ENCODE measurements at regions not wholly inside any gene's neighbourhood (a gene's known extent, or its start where the extent isn't known, plus 50 kb on each side); places are given as distances from the start of the nearest gene placed in this dataset.

DNA sequence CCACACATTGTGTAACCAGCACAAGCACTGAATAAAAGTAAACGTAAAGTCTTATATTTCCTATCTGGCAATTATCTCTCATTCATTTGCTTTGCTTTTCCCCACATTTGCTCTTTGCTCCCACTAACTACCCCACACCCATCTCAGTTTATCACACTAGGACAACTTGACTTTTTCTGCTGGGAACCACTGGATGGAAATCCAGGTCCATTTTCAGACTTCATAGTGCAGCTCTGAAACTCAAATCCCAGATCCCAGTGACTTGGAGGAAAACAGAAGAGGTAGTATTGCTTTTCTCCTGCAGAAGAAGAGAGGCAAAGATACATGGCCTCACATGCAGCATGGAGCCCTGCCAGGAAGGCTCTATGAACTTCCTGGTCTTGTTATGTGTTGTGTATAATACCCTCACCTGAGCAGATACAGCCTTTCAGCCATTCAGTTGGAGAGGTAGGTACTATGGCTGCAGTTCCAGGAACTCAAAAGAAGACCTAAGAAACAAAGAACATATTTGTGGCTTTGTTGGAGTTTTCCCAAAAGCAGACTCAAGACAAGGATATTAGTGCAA lies 90.0 kb upstream of the NIPBL start:
- TF ChIP-seq CTCF (conservative IDR thresholded peaks at IDR 0.05; ENCODE audit: low read length), result no peak
- H3K4me3 ChIP-seq (ENCODE audit: low read length), result no peak overlapping the region
- no peak for DNase-seq (ENCODE audit: low read depth)

DNA sequence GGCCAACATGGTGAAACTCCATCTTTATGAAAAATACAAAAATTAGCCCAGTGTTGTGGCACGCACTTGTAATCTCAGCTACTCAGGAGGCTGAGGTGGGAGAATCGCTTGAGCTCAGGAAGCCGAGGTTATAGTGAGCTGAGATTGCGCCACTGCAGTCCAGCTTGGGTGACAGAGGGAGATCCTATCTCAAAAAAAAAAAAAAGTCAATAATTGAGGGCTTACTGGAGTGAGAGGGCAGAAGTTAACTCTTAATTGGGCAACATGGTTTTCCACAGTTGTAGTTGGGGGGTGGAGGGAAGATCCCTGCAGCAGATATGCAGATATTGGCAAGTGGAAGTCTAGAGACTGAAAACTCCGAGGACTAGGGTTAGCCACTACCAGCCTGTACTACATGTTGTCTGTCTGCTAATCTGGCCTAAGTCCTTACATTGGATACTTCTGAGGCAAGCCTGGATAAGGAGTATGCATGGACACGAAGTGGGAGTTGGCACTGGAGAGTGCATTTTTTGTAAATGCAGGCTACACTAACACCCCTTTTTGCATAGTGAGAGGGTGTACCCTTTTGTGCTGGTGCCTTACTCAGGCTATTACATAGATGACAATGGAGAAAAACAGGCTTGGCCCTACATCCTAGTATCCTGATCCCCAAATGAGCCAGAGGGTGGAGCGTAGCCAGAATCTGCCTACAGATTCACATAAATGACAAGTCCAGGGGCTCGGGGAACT lies 89.0 kb upstream of the NIPBL start:
- DNase-seq (ENCODE audit: low read depth), result no peak
- H3K4me3 ChIP-seq (ENCODE audit: low read length), result no peak overlapping the region
- no peak for TF ChIP-seq CTCF (conservative IDR thresholded peaks at IDR 0.05; ENCODE audit: low read length)

DNA sequence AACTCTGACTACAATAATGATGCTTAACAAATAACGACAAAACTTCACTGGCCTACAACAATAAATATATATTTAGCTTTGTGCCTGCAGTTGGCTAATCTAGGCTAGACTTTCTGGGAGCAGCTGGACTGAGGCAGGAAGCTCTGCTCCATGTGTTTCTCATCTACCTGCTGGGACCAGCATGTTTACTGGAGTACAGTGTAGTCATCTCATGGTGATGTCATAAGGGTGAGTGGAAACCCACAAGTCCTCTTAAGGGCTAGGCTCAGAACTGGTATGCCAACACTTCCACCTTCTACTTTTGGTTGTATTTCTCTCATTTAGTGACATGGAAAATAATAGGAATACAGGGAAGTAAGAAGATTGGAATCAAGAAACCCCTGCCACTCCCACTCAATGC lies 85.7 kb upstream of the NIPBL start:
- DNase-seq (ENCODE audit: low read depth), result peak; percentile 6
- TF ChIP-seq CTCF (conservative IDR thresholded peaks at IDR 0.05; ENCODE audit: low read length), result no peak
- H3K4me3 ChIP-seq (ENCODE audit: low read length), result no peak overlapping the region

DNA sequence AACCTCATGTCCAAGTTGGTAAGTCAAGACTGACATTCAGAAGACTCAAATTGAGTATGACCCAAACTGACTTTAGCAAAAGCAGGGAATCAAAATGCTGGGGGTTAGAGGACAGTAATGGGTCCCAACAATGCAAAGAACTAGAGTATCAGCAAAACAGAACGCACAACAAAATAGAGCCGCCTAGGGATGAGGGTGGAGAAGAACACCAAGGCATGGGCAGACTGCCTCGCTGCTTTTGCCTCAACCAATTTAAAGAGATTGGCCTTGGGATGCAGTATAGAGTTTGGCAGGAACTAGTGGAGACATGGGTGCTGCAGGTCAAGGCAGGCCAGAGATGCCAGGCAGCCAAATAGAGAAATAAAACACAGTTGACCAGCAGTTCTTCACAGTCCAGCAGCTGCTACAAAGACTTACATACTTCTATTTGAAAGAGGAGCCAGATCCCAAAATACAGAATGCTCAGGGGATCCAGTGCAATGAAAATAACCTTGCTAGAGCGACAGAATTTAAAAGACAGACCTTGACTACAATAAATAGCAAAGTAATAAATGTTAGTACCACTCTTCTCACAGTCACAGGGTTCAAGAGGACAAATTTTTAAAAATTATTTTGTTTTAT lies 83.9 kb upstream of the NIPBL start:
- DNase-seq (ENCODE audit: low read depth), result no peak
- TF ChIP-seq CTCF (conservative IDR thresholded peaks at IDR 0.05; ENCODE audit: low read length), result no peak
- H3K4me3 ChIP-seq (ENCODE audit: low read length), result no peak overlapping the region

- TF ChIP-seq CTCF (conservative IDR thresholded peaks at IDR 0.05; ENCODE audit: low read length), result no peak
- no peak overlapping the region for H3K4me3 ChIP-seq (ENCODE audit: low read length)
- DNase-seq (ENCODE audit: low read depth), result no peak
Observed at GRCh38 chr5:36795366-36795765, 81.2 kb upstream of the NIPBL start.

DNA sequence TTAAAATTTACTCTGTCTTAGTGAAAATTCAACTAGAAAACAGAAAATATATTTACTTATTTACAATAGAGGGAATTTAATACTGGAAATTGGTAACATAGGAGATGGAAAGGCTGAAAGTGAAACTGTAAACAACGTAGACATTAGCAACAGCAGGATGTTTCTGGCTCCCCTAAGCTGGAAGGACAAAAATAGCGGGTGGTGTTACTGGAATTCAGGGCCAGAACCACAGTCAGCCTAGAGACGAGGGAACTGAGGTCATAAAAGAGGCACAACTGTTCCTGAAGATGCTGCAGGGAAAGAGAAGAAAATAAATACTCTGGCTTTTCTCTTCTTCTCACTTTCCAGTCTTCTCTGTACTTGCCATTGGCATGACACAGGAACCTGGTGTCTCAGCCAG lies 80.4 kb upstream of the NIPBL start:
- H3K4me3 ChIP-seq (ENCODE audit: low read length), result no peak overlapping the region
- TF ChIP-seq CTCF (conservative IDR thresholded peaks at IDR 0.05; ENCODE audit: low read length), result no peak
- DNase-seq (ENCODE audit: low read depth), result no peak

DNA sequence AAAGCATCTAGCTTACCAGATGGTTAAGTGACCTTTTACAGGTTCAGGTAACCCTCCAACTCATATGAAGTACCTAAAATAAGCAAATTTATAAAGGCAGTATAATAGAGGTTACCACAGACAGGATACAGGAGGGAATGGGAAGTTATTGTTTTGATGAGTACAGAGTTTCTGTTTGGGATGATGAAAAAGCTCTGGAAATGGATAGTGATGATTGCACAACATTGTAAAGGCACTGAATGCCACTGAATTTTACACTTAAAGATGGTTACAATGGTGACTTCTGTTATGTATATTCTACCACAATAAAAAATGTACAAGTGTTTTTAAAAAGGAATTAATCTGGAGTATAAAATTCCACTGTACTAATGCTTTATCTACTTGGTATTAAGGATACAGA lies 75.0 kb upstream of the NIPBL start:
- DNase-seq (ENCODE audit: low read depth), result no peak
- no peak for TF ChIP-seq CTCF (conservative IDR thresholded peaks at IDR 0.05; ENCODE audit: low read length)
- H3K4me3 ChIP-seq (ENCODE audit: low read length), result no peak overlapping the region

Data from AG10803 (cell line).